Activated CD4-positive, alpha-beta memory T cell treated with anti-CD3 and anti-CD28 coated beads, Interleukin-2, amount 10 ng/mL, durations not matched to agents 7 days and 5 days (primary cell): ENCODE measurements at regions not wholly inside any gene's neighbourhood (a gene's known extent, or its start where the extent isn't known, plus 50 kb on each side); places are given as distances from the start of the nearest gene placed in this dataset.
"Not testable (repeated sequence)": the region's sequence is repeated elsewhere in the genome, so short reads cannot be mapped to it uniquely, and the experiment has no call there.

Source experiments
- CTCF ChIA-PET: fragments of 350-600 bp; sonication (Branson Sonifier 250); formaldehyde crosslinking; loops from one replicate; lab custom pipeline; 2021; ENCODE audit warnings: antibody characterized with exemption, inconsistent platforms; lab: Charles Lee
- POLR2A ChIA-PET: fragments of 350-600 bp; sonication (Branson Sonifier 250); formaldehyde crosslinking; loops from one replicate; lab custom pipeline; 2021; ENCODE audit warnings: antibody characterized with exemption; lab: Charles Lee
- DNase-seq: peaks from one replicate; pipeline ENCODE4 v3.0.0-alpha.2; 2020
- H3K27ac Mint-ChIP-seq: one replicate; pipeline ENCODE4 v1.8.0; 2021; ENCODE audit warnings: mild to moderate bottlenecking, mixed read lengths
- H3K27me3 Mint-ChIP-seq: one replicate; pipeline ENCODE4 v1.8.0; 2021; ENCODE audit warnings: mixed read lengths
- H3K36me3 Mint-ChIP-seq: one replicate; pipeline ENCODE4 v1.8.0; 2021; ENCODE audit warnings: low read depth, mixed read lengths
- H3K4me1 Mint-ChIP-seq: one replicate; pipeline ENCODE4 v1.8.0; 2021; ENCODE audit warnings: mixed read lengths
- H3K4me3 Mint-ChIP-seq: one replicate; pipeline ENCODE4 v1.8.0; 2021; ENCODE audit warnings: mild to moderate bottlenecking, mixed read lengths
- H3K9me3 Mint-ChIP-seq: one replicate; pipeline ENCODE4 v1.8.0; 2021; ENCODE audit warnings: mixed read lengths

GRCh38 chr10:21399392-21400035 is 126.0 kb downstream of the SKIDA1 start:
- DNase-seq = no peak
- no peaks in the 10 kb centered on the region for H3K36me3 Mint-ChIP-seq
- no peaks in the 10 kb centered on the region for H3K4me1 Mint-ChIP-seq
- peaks cover 4% of the 10 kb centered on the region for H3K9me3 Mint-ChIP-seq
- ChIA-PET POLR2A (no interaction called here), CTCF (no interaction called here)
- no peaks in the 10 kb centered on the region for H3K27me3 Mint-ChIP-seq
- no peak overlapping the region for H3K27ac Mint-ChIP-seq
- H3K4me3 Mint-ChIP-seq = no peak overlapping the region

GRCh38 chr10:21398563-21399231 is 126.8 kb downstream of the SKIDA1 start:
- DNase-seq = no peak
- Mint-ChIP-seq H3K36me3 (no peaks in the 10 kb centered on the region), H3K9me3 (peaks cover 4% of the 10 kb centered on the region), H3K27me3 (no peaks in the 10 kb centered on the region), H3K4me3 (no peak overlapping the region), H3K4me1 (no peaks in the 10 kb centered on the region), H3K27ac (no peak overlapping the region)
- ChIA-PET POLR2A (no interaction called here), CTCF (no interaction called here)

- no peak overlapping the region for H3K4me3 Mint-ChIP-seq
- ChIA-PET POLR2A (no interaction called here), CTCF (no interaction called here)
- H3K4me1 Mint-ChIP-seq = no peaks in the 10 kb centered on the region
- H3K9me3 Mint-ChIP-seq = peaks cover 4% of the 10 kb centered on the region
- H3K36me3 Mint-ChIP-seq = no peaks in the 10 kb centered on the region
- no peaks in the 10 kb centered on the region for H3K27me3 Mint-ChIP-seq
- no peak for DNase-seq
- no peak overlapping the region for H3K27ac Mint-ChIP-seq
Observed at GRCh38 chr10:21396889-21397288, 128.6 kb downstream of the SKIDA1 start.

GRCh38 chr10:21393931-21394330 is 131.6 kb downstream of the SKIDA1 start:
- peaks cover 4% of the 10 kb centered on the region for H3K9me3 Mint-ChIP-seq
- H3K27ac Mint-ChIP-seq = no peak overlapping the region
- H3K4me3 Mint-ChIP-seq = no peak overlapping the region
- no peaks in the 10 kb centered on the region for H3K4me1 Mint-ChIP-seq
- no peaks in the 10 kb centered on the region for H3K36me3 Mint-ChIP-seq
- ChIA-PET POLR2A (no interaction called here), CTCF (no interaction called here)
- DNase-seq = no peak
- no peaks in the 10 kb centered on the region for H3K27me3 Mint-ChIP-seq

- Mint-ChIP-seq H3K27ac (no peak overlapping the region), H3K9me3 (no peaks in the 10 kb centered on the region), H3K4me1 (no peaks in the 10 kb centered on the region), H3K4me3 (no peak overlapping the region), H3K27me3 (no peaks in the 10 kb centered on the region), H3K36me3 (no peaks in the 10 kb centered on the region)
- CTCF ChIA-PET = no interaction called here
- POLR2A ChIA-PET = no interaction called here
- DNase-seq = no peak
Observed at GRCh38 chr10:21388589-21388988, 136.9 kb downstream of the SKIDA1 start.

- POLR2A ChIA-PET = no interaction called here
- Mint-ChIP-seq H3K27me3 (no peaks in the 10 kb centered on the region), H3K4me1 (no peaks in the 10 kb centered on the region), H3K27ac (no peak overlapping the region), H3K9me3 (no peaks in the 10 kb centered on the region), H3K36me3 (no peaks in the 10 kb centered on the region), H3K4me3 (no peak overlapping the region)
- CTCF ChIA-PET = no interaction called here
- no peak for DNase-seq
Observed at GRCh38 chr10:21387868-21388267, 137.6 kb downstream of the SKIDA1 start.

- no peak for DNase-seq
- Mint-ChIP-seq H3K27ac (no peak overlapping the region), H3K4me1 (no peaks in the 10 kb centered on the region), H3K27me3 (no peaks in the 10 kb centered on the region), H3K36me3 (no peaks in the 10 kb centered on the region), H3K4me3 (no peak overlapping the region), H3K9me3 (no peaks in the 10 kb centered on the region)
- ChIA-PET POLR2A (no interaction called here), CTCF (no interaction called here)
Observed at GRCh38 chr10:21385996-21386585, 139.4 kb downstream of the SKIDA1 start.

- POLR2A ChIA-PET = no interaction called here
- H3K36me3 Mint-ChIP-seq = no peaks in the 10 kb centered on the region
- H3K27me3 Mint-ChIP-seq = no peaks in the 10 kb centered on the region
Observed at GRCh38 chr10:21385536-21385935, 139.9 kb downstream of the SKIDA1 start.

GRCh38 chr10:21379143-21379542 is 146.3 kb downstream of the SKIDA1 start:
- ChIA-PET CTCF (interaction anchor here (1.2 kb wide), 1 partner anchor 10 kb away, joined by 3 read pairs; no protein-coding TSS in a partner anchor), POLR2A (interaction anchor here (1.1 kb wide), 1 partner anchor 16 kb away, joined by 4 read pairs; no protein-coding TSS in a partner anchor)

More at GRCh38 chr10:21385536-21385935, 139.9 kb downstream of the SKIDA1 start:
- Mint-ChIP-seq H3K4me1 (no peaks in the 10 kb centered on the region), H3K27ac (no peak overlapping the region), H3K9me3 (no peaks in the 10 kb centered on the region), H3K4me3 (no peak overlapping the region)
- DNase-seq = no peak
- CTCF ChIA-PET = no interaction called here

GRCh38 chr10:21375274-21375673 is 150.2 kb downstream of the SKIDA1 start:
- CTCF ChIA-PET, H3K27ac Mint-ChIP-seq, H3K9me3 Mint-ChIP-seq, H3K4me3 Mint-ChIP-seq, DNase-seq, H3K27me3 Mint-ChIP-seq, POLR2A ChIA-PET, H3K4me1 Mint-ChIP-seq, H3K36me3 Mint-ChIP-seq: not testable (repeated sequence)

More at GRCh38 chr10:21379143-21379542, 146.3 kb downstream of the SKIDA1 start:
- DNase-seq = no peak
- H3K36me3 Mint-ChIP-seq = no peaks in the 10 kb centered on the region
- no peak overlapping the region for H3K27ac Mint-ChIP-seq
- H3K9me3 Mint-ChIP-seq = no peaks in the 10 kb centered on the region
- H3K27me3 Mint-ChIP-seq = no peaks in the 10 kb centered on the region
- no peak overlapping the region for H3K4me3 Mint-ChIP-seq
- H3K4me1 Mint-ChIP-seq = peaks cover 2% of the 10 kb centered on the region

- H3K4me3 Mint-ChIP-seq, POLR2A ChIA-PET, H3K36me3 Mint-ChIP-seq, DNase-seq, CTCF ChIA-PET, H3K4me1 Mint-ChIP-seq, H3K9me3 Mint-ChIP-seq, H3K27ac Mint-ChIP-seq, H3K27me3 Mint-ChIP-seq: not testable (repeated sequence)
Observed at GRCh38 chr10:21373881-21374280, 151.6 kb downstream of the SKIDA1 start.

- no peaks in the 10 kb centered on the region for H3K27me3 Mint-ChIP-seq
- ChIA-PET POLR2A (no interaction called here), CTCF (no interaction called here)
- H3K27ac Mint-ChIP-seq = no peak overlapping the region
- H3K4me1 Mint-ChIP-seq = peaks cover 5% of the 10 kb centered on the region
- no peaks in the 10 kb centered on the region for H3K36me3 Mint-ChIP-seq
- DNase-seq = peak; percentile 19
- no peak overlapping the region for H3K4me3 Mint-ChIP-seq
- no peaks in the 10 kb centered on the region for H3K9me3 Mint-ChIP-seq
Observed at GRCh38 chr10:21372651-21373410, 152.7 kb downstream of the SKIDA1 start.

- CTCF ChIA-PET = no interaction called here
Observed at GRCh38 chr10:21369697-21370096, 155.8 kb downstream of the SKIDA1 start.

More at GRCh38 chr10:21369697-21370096, 155.8 kb downstream of the SKIDA1 start:
- Mint-ChIP-seq H3K27ac (no peak overlapping the region), H3K27me3 (no peaks in the 10 kb centered on the region), H3K9me3 (no peaks in the 10 kb centered on the region), H3K4me3 (no peak overlapping the region), H3K4me1 (peaks cover 5% of the 10 kb centered on the region), H3K36me3 (no peaks in the 10 kb centered on the region)
- POLR2A ChIA-PET = no interaction called here
- no peak for DNase-seq
